K562 (cell line): ENCODE measurements at regions not wholly inside any gene's neighbourhood (a gene's known extent, or its start where the extent isn't known, plus 50 kb on each side); places are given as distances from the start of the nearest gene placed in this dataset.
A peak's percentile ranks its signal among the peaks of the same experiment; 100 is the strongest.
"Not testable (repeated sequence)": the region's sequence is repeated elsewhere in the genome, so short reads cannot be mapped to it uniquely, and the experiment has no call there.

Experiments
- ATAC-seq: fragments of 200-7000 bp; cut with Tn5 transposase; 3 replicates; pipeline ENCODE4 v1.9.1; 2020; ENCODE audit warnings: moderate library complexity
- BruUV-seq: library from RNA; stranded (reverse); fragments of 400-500 nt; replicated peaks from 2 replicates; lab custom pipeline; 2021; lab: Mats Ljungman, UMichigan
- CTCF ChIA-PET: fragments of 300-600 bp; formaldehyde crosslinking; extraction: SDS; loops from one replicate; lab custom pipeline; 2021; ENCODE audit warnings: low intra/inter-chr PET ratio; lab: Yijun Ruan, JAX
- POLR2A ChIA-PET: fragments of 300-600, 350-650 bp; sonication (Branson Sonifier 250); formaldehyde crosslinking; extraction: SDS; loops from one replicate; lab custom pipeline; 2021; ENCODE audit warnings: antibody characterized with exemption, inconsistent platforms; lab: Yijun Ruan, JAX
- DNase-seq, 4 experiments: peaks; one replicate each; pipeline versions ENCODE4 v3.0.0 to v3.0.0-alpha.2; 2011 to 2018; ENCODE audit warnings: low spot score in 3 of 4, mixed read lengths in 3 of 4; ENCODE audit errors: extremely low read depth in 1 of 4
- FAIRE-seq: peaks from 2 replicates; lab custom pipeline; 2011; peaks lifted over from hg19 to GRCh38; lab: Jason Lieb, UNC
- H2AFZ ChIP-seq: 2 replicates; pipeline ENCODE4 v1.6.0; 2011; ENCODE audit warnings: low read depth, low read length, control low read depth, inconsistent platforms
- H3K27ac ChIP-seq: fragments of 200-600 bp; 3 replicates; pipeline ENCODE4 v1.8.0; 2011; ENCODE audit warnings: low read depth, mild to moderate bottlenecking, control low read depth, inconsistent platforms, low read length, moderate library complexity, mixed read lengths; ENCODE audit errors: extremely low read depth
- H3K27me3 ChIP-seq, 2 experiments: fragments of 300-600 bp in 1 of 2; 2 replicates in 1 of 2; 3 replicates in 1 of 2; pipeline versions ENCODE4 v1.6.0 to v1.8.0; 2011; ENCODE audit warnings: inconsistent platforms in 2 of 2, low read length in 2 of 2, mild to moderate bottlenecking in 1 of 2, mixed read lengths in 1 of 2, moderate library complexity in 1 of 2; ENCODE audit not compliant: control insufficient read depth in 2 of 2, insufficient read depth in 2 of 2
- H3K36me3 ChIP-seq: fragments of 300-600 bp; 3 replicates; pipeline ENCODE4 v1.8.0; 2011; ENCODE audit warnings: mild to moderate bottlenecking, low read length, inconsistent platforms; ENCODE audit not compliant: control insufficient read depth, insufficient read depth
- H3K4me1 ChIP-seq, 2 experiments: fragments of 200-600 bp in 1 of 2; replicated peaks in 1 of 2; 2 replicates in 1 of 2; 3 replicates in 1 of 2; pipeline versions ENCODE4 v1.5.1 to v1.8.0; 2011; ENCODE audit warnings: inconsistent platforms in 2 of 2, low read length in 2 of 2, mild to moderate bottlenecking in 1 of 2, mixed read lengths in 1 of 2, moderate library complexity in 1 of 2; ENCODE audit not compliant: control insufficient read depth in 2 of 2, insufficient read depth in 2 of 2
- H3K4me2 ChIP-seq: 2 replicates; pipeline ENCODE4 v1.6.1; 2011; ENCODE audit warnings: low read length, control low read depth, inconsistent platforms, mixed read lengths; ENCODE audit not compliant: insufficient read depth
- H3K4me3 ChIP-seq: fragments of 200-600 bp; sonication (generic), shearing (Covaris generic); 2 replicates; pipeline ENCODE4 v1.5.1; 2016; ENCODE audit warnings: control low read depth, inconsistent platforms
- H3K79me2 ChIP-seq: fragments of 200-600 bp; 3 replicates; pipeline ENCODE4 v1.8.0; 2011; ENCODE audit warnings: low read length, inconsistent platforms; ENCODE audit not compliant: control insufficient read depth, insufficient read depth
- H3K9ac ChIP-seq, 2 experiments: 2 replicates each; pipeline versions ENCODE4 v1.6.0 to v1.6.1; 2011; ENCODE audit warnings: low read depth in 2 of 2, low read length in 2 of 2, control low read depth in 1 of 2, inconsistent platforms in 1 of 2, mild to moderate bottlenecking in 1 of 2, mixed read lengths in 1 of 2; ENCODE audit not compliant: insufficient read depth in 1 of 2
- H3K9me1 ChIP-seq: one replicate; pipeline ENCODE4 v1.6.0; 2011; ENCODE audit warnings: inconsistent platforms, mild to moderate bottlenecking, low read length, moderate library complexity; ENCODE audit not compliant: control insufficient read depth, insufficient read depth
- H3K9me3 ChIP-seq: replicated peaks from 2 replicates; pipeline ENCODE4 v1.5.1; 2011; ENCODE audit warnings: low read depth, low read length, inconsistent platforms; ENCODE audit not compliant: control insufficient read depth, insufficient read depth
- H4K20me1 ChIP-seq: replicated peaks from 2 replicates; pipeline ENCODE4 v1.6.1; 2011; ENCODE audit warnings: low read length, inconsistent platforms, mixed read lengths; ENCODE audit not compliant: control insufficient read depth, insufficient read depth
- HOXB6 ChIP-seq: fragments of 250-450 bp; sonication (Bioruptor Pico); IDR thresholded peaks from 2 replicates; pipeline ENCODE4 v1.5.1; 2022; ENCODE audit warnings: mild to moderate bottlenecking, borderline replicate concordance
- MTF1 ChIP-seq: fragments of 250-450 bp; sonication (Bioruptor Pico); IDR thresholded peaks from 2 replicates; pipeline ENCODE4 v1.9.0; 2021; ENCODE audit warnings: moderate library complexity, mild to moderate bottlenecking, inconsistent platforms, borderline replicate concordance
- NFIX ChIP-seq: fragments of 250-450 bp; sonication (Bioruptor Pico); IDR thresholded peaks from 2 replicates; pipeline ENCODE4 v1.4.0; 2020; ENCODE audit warnings: low read depth, mild to moderate bottlenecking, moderate library complexity
- PPARD ChIP-seq: fragments of 250-450 bp; sonication (Bioruptor Pico); IDR thresholded peaks from 2 replicates; pipeline ENCODE4 v1.8.0; 2022; ENCODE audit warnings: inconsistent platforms, mild to moderate bottlenecking, moderate library complexity
- SLC30A9 ChIP-seq: fragments of 250-450 bp; sonication (Bioruptor Pico); IDR thresholded peaks from 2 replicates; pipeline ENCODE4 v1.8.0; 2022; ENCODE audit warnings: mild to moderate bottlenecking, moderate library complexity
- ZNF140 ChIP-seq: fragments of 250-450 bp; sonication (Bioruptor Pico); IDR thresholded peaks from 2 replicates; pipeline ENCODE4 v1.8.0; 2021; ENCODE audit warnings: moderate library complexity, mild to moderate bottlenecking, inconsistent platforms
- ZNF277 ChIP-seq: fragments of 250-450 bp; sonication (Bioruptor Pico); IDR thresholded peaks from 2 replicates; pipeline ENCODE4 v1.8.0; 2022; ENCODE audit warnings: inconsistent platforms, mild to moderate bottlenecking, moderate library complexity, borderline replicate concordance
- ZNF408 ChIP-seq: fragments of 250-450 bp; sonication (Bioruptor Pico); IDR thresholded peaks from 2 replicates; pipeline ENCODE4 v1.4.0; 2020; ENCODE audit warnings: low read depth, mild to moderate bottlenecking, moderate library complexity
- ZNF707 ChIP-seq: fragments of 250-450 bp; sonication (Bioruptor Pico); conservative IDR thresholded peaks from 2 replicates; pipeline ENCODE4 v1.8.0; 2022; ENCODE audit warnings: inconsistent platforms, mild to moderate bottlenecking, moderate library complexity
- WGBS: fragments of 100-300 bp; shearing (Covaris generic); methylation state at CpG from one replicate; pipeline ENCODE4 v1.1.6; 2016; ENCODE audit warnings: low coverage, mixed read lengths; ENCODE audit not compliant: insufficient coverage; ENCODE audit errors: missing lambda C conversion rate; 5-methylcytosine and 5-hydroxymethylcytosine counted together
- in situ Hi-C: fragments of 300-500 bp; cut with MboI; formaldehyde crosslinking; loops from 4 replicates; pipeline ENCODE4 v1.15.0; 2018; ENCODE audit warnings: inconsistent platforms, mixed read lengths
- intact Hi-C: fragments of 100-400 bp; cut with micrococcal nuclease; formaldehyde crosslinking; loops from 2 replicates; pipeline ENCODE4 v1.14.2; 2022
- TF ChIP-seq, protein P1 (sequence below), 3 experiments: fragments of 200-800 bp in 1 of 3; fragments of 250-450 bp in 1 of 3; fragments of 450-650 bp in 1 of 3; sonication (Bioruptor Pico) in 1 of 3; sonication (Bioruptor generic) in 1 of 3; formaldehyde crosslinking in 1 of 3; IDR thresholded peaks; 2 replicates each; pipeline versions ENCODE4 v1.6.1 to v1.8.0; 2016 to 2022; ENCODE audit warnings: mild to moderate bottlenecking in 2 of 3, missing genetic modification characterization in 2 of 3, missing compliant biosample characterization in 1 of 3, moderate library complexity in 1 of 3

GRCh38 chrX:89206558-89206957, 459.5 kb downstream of the CPXCR1 start:
- H2AFZ ChIP-seq, CTCF ChIA-PET, H3K9me3 ChIP-seq, H3K4me2 ChIP-seq, H4K20me1 ChIP-seq, H3K4me1 ChIP-seq, POLR2A ChIA-PET, H3K27me3 ChIP-seq, in situ Hi-C loops, H3K9ac ChIP-seq, DNase-seq, intact Hi-C loops, H3K79me2 ChIP-seq, H3K9me1 ChIP-seq, H3K4me3 ChIP-seq, H3K27ac ChIP-seq, ATAC-seq, BruUV-seq: not testable (repeated sequence)
- TF ChIP-seq MTF1 (peak; percentile 78), ZNF277 (CRISPR knock-in tag) (peak; percentile 98), ZNF408 (CRISPR knock-in tag) (0 out of 2 replicates have a peak, but pooled peaks have one; percentile 63), HOXB6 (CRISPR knock-in tag) (peak; percentile 28; the same call in 1 of the 2 replicates), NFIX (CRISPR knock-in tag) (peak; percentile 47), ZNF140 (peak; percentile 43; the same call in 1 of the 2 replicates), PPARD (CRISPR knock-in tag) (0 out of 2 replicates have a peak, but pooled peaks have one; percentile 36), SLC30A9 (CRISPR knock-in tag) (peak; percentile 62; the same call in 1 of the 2 replicates), ZNF707 (CRISPR knock-in tag) (peak; percentile 61; the same call in 1 of the 2 replicates)
- TF ChIP-seq, protein P1, sequence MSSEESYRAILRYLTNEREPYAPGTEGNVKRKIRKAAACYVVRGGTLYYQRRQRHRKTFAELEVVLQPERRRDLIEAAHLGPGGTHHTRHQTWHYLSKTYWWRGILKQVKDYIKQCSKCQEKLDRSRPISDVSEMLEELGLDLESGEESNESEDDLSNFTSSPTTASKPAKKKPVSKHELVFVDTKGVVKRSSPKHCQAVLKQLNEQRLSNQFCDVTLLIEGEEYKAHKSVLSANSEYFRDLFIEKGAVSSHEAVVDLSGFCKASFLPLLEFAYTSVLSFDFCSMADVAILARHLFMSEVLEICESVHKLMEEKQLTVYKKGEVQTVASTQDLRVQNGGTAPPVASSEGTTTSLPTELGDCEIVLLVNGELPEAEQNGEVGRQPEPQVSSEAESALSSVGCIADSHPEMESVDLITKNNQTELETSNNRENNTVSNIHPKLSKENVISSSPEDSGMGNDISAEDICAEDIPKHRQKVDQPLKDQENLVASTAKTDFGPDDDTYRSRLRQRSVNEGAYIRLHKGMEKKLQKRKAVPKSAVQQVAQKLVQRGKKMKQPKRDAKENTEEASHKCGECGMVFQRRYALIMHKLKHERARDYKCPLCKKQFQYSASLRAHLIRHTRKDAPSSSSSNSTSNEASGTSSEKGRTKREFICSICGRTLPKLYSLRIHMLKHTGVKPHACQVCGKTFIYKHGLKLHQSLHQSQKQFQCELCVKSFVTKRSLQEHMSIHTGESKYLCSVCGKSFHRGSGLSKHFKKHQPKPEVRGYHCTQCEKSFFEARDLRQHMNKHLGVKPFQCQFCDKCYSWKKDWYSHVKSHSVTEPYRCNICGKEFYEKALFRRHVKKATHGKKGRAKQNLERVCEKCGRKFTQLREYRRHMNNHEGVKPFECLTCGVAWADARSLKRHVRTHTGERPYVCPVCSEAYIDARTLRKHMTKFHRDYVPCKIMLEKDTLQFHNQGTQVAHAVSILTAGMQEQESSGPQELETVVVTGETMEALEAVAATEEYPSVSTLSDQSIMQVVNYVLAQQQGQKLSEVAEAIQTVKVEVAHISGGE (CRISPR knock-in tag; IDR thresholded peaks at IDR 0.05) = peak in 1 of 3 experiments; percentile 50; a peak in 1 of 6 replicates
- TF ChIP-seq, all 486 proteins: peak for 10; not testable (repeated sequence) for 476
- 75% methylated on average over 32 of the region's 35 CpGs for WGBS
- not testable (repeated sequence) for FAIRE-seq, H3K36me3 ChIP-seq

DNA sequence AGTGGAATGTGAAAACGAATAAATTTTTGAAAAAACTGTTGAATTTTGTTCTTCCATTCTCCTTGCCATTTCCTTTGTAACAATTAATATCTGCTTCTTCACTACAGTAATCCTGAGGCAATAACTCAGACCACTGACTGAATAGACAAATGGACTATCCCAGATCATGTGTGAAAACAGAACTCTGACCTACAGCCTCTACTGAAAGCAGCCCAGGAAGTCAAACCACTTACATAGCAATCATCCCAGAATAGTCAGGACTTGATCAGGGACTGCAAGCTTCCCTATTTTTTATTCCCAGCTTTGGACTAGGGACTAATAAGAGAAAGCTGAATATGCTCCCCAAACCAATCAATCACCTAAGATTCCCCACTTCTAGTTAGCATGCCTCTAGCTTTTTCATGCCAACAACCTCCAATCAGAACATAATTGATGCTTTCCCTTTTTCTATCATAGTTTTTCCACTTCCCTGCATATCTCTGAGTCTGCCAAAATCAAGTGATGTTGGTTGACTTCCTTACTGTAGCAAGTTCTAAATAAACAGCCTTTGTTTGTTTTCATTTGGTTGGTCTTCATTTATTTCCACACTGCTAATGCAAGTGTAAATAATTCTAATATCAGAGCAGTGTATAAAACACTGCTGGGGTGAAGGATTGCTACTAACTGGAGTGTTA, 467.9 kb downstream of the CPXCR1 start:
- H3K4me2 ChIP-seq, ATAC-seq, H2AFZ ChIP-seq, H3K27me3 ChIP-seq, H3K4me3 ChIP-seq, H3K36me3 ChIP-seq, H3K4me1 ChIP-seq, H3K27ac ChIP-seq, intact Hi-C loops, DNase-seq, H3K9me1 ChIP-seq, BruUV-seq, H3K9ac ChIP-seq, H4K20me1 ChIP-seq, H3K9me3 ChIP-seq, FAIRE-seq, H3K79me2 ChIP-seq, CTCF ChIA-PET, in situ Hi-C loops, POLR2A ChIA-PET: not testable (repeated sequence)
- WGBS = 0% methylated on average over 1 of the region's 1 CpG
